Fibroblast of peridontal ligament (primary cell): ENCODE measurements at regions not wholly inside any gene's neighbourhood (a gene's known extent, or its start where the extent isn't known, plus 50 kb on each side); places are given as distances from the start of the nearest gene placed in this dataset.

Experiments used
- DNase-seq: peaks from one replicate; pipeline ENCODE4 v3.0.0-alpha.2; 2010; ENCODE audit errors: extremely low read depth

DNA sequence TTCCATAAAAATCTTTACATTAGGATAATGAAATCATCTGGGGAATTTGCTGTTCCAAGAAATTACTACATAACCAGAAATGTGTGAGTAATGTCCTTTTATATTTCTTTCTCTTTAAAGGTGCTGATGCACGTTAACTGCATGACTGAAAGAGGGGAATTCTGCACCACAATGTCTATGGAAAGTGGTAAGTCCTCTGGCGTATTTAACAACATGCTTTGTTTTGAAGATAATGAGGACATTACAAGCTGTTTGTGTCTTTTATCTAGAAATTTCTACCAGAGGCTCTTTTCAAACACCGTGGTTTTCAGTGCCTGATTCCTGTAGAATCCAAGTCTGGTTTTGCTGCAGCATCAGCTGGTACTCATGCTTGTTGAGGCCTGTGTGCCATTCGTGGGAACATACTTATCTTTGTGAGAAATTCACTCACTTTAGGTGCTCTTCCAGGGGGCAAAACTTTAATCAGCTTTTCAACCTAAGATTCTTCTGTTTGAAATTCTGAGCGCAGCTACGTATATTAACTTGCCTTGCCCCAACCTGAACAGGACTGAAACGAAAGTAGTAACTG, 257.2 kb downstream of the PDHA2 start:
- DNase-seq: peak; percentile 3

GRCh38 chr4:96097693-96098092, 257.8 kb downstream of the PDHA2 start:
- DNase-seq: no peak

DNA sequence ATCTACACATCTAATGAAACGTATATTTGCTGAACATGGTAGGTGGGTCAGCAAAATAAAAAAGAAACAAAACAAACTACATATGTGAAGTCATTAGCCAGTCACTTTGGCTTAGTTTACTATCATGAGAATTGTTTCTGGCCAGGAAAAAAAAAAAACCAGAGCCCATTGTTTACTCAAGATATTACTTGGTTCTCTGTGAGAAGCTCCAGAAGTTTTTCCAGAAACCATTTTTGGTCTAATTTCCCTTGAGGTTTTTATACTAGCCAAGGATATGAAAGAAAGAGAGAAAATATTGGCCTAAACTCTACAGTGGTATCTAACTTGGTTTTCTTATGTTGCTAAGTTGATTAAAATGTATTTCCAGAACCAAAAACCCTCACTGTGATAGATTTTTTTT, 259.1 kb downstream of the PDHA2 start:
- DNase-seq: peak; percentile 11

GRCh38 chr4:96102541-96103026, 262.7 kb downstream of the PDHA2 start:
- peak; percentile 35 for DNase-seq

DNA sequence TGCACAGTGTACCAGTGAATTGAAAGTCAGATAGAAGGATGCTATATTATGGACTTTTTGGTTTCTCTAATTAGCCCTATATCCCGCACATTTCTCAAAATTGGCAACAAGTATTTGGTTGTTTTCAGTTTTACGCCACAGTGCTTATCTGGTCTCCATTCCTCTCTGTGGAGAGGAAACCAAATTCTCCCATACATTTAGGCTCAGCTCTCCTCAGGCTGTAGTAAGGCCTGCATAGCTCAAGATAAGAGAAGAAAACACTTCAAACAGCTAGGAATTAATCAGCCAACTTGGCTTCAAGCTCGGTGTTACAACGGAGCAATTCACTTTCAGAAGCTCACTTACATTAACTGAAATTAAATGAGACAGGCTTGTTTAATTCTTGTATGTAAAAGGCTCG, 263.2 kb downstream of the PDHA2 start:
- no peak for DNase-seq

DNA sequence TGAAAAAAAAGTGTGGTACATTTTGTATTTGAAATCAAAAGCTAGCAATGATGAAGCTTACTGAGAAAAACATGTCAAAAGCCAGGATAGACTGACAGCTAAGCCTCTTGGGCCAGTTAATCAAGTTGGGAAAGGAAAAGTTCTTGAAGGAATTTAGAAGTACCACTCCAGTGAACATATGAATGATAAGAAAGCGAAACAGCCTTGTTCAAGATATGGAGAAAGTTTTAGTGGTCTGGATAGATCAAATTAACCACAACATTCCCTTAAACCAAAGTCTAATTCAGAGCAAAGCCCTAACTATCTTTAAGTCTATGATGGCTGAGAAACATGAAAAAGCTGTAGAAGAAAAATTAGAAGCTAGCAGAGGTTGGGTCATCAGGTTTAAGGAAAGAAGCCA, 268.3 kb downstream of the PDHA2 start:
- DNase-seq: no peak

DNA sequence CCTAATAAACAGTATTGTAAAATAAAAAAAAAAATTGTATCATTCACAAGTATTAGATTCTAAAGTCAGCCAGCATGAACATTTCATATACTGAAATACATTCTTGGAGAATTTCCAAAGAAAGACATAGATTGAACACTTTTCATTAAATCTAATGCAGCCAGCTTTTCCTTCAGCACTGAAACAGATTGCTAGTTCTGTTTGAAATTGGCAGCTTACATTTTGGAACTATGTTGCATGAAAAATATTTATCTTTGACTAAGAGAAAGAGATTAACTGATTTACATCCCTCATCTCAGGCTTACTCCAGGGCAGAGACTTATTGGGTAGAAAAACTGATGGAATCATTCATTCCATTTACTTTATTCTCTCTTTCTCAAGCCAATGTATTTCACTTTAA, 272.7 kb downstream of the PDHA2 start:
- no peak for DNase-seq

DNA sequence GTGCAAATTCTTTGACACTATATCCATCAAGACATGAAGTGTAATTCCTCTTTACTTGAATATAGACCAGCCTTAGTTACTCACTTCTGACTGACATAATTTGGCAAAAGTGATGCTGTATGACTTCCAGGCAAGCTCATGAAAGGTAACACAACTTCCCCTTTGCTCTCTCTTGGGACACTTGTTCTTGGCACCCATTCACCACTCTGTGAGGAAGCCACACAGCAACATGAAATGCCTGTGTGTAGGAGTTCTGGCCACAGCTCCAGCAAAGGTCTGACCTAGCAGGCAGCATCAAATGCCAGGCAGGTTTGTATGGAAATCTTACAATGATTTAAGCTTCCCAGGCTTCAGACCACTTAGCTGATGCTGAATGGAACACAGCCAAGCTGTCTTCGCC, 280.3 kb downstream of the PDHA2 start:
- DNase-seq: no peak

DNA sequence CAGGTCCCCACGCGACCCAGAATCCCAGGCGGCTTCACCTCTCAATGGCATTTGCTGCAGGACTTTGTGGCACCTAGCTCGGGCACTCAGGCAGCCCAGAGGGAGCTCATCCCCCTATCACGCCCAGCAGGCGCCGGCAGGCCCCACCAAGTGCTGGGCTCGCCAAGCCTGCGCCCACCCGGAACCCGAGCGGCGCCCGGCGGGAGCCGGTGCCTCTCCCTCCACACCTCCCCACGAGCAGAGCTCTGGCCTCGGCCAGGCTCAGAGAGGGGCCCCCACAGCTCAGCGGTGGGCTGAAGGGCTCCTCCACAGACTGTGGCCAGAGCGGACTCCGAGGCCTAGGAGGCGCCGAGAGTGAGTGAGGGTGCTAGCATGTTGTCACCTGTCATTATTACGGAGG, 286.3 kb downstream of the PDHA2 start:
- DNase-seq: no peak

DNA sequence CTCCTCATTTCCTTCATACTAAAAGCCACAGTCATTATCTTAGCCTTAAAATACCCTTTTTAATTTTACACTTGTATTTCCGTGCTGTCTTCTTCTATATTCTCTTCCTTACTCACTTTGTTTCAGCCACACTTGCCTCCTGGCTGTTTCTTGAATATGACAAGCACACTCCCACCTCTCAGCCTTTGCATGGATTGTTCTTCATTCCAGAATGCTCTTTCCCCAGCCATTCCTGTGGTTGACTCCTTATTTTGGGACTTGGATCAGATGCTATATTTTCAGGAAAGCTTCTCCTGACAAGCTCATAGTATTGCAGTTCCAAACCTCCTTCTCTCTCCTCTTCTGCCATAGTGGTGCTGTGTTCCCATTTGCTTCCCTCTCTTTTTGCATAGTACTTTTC, 291.3 kb downstream of the PDHA2 start:
- DNase-seq: no peak

GRCh38 chr4:96134806-96135205, 294.9 kb downstream of the PDHA2 start:
- DNase-seq: no peak

DNA sequence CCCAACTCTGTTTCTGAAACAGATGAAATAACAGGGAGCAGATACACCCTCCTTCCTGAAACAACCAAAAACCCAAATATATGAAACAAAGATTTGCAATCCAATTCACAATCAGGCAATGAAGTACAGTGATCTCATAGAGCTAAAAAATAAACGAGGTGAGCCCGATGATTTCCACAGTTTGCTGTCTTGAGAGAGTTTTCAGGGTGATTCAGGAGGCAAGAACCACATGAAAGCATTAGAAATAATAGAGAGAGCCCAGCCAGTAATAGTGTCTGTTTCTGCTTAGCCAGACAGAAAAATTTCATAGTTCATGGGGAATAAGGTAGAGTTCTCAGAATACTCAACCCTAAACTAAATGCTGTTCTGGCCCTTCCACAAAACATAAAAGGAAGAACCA, 296.2 kb downstream of the PDHA2 start:
- DNase-seq: no peak

- DNase-seq: no peak
These were observed 299.5 kb downstream of the PDHA2 start for GRCh38 chr4:96139251-96139929.

- DNase-seq: peak; percentile 45
These were observed 305.7 kb downstream of the PDHA2 start for GRCh38 chr4:96145601-96146000.

DNA sequence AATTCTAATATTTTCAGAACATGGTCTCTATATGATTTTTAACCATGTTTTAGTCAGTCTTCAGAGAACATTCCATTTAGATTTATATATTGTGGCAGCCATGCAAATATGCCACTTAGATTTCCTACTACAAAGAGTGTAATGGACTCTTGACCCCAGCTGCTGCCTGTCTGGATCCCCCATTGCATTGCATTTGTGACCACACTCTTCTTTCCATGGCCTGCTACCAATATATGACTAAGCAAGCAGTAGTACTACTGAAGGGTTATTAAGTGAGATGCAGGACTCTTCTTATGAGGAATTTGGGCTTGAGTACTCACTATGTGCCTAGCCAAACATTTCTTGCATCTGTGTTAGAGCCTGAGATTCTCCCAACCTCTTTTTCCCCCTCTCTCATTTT, 306.8 kb downstream of the PDHA2 start:
- DNase-seq: peak; percentile 17

GRCh38 chr4:96149894-96150293, 310.0 kb downstream of the PDHA2 start:
- DNase-seq: no peak

- no peak for DNase-seq
These were observed 310.6 kb downstream of the PDHA2 start for GRCh38 chr4:96150466-96150865.

GRCh38 chr4:96152824-96153223, 312.9 kb downstream of the PDHA2 start:
- no peak for DNase-seq

GRCh38 chr4:96154676-96155075, 314.8 kb downstream of the PDHA2 start:
- peak; percentile 35 for DNase-seq

DNA sequence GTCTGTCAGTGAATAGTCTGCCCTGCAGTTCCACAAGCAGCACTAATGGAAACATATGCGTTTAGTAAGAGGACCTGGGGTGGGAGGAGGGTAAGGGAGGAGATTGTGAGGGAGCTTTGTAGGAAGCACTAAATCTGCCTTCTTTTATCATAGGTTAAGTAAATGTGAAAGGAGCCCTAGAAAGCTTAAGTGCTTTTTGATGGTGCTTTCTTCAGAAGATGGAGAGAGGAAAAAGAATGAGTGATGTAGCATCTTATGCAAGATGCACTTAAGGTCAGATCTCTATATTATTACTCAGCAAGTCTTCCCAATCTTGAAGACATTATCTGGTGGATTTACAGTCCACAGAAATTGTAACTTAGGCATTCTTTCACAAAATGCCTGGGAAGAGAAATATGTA, 322.7 kb downstream of the PDHA2 start:
- DNase-seq: peak; percentile 71

DNA sequence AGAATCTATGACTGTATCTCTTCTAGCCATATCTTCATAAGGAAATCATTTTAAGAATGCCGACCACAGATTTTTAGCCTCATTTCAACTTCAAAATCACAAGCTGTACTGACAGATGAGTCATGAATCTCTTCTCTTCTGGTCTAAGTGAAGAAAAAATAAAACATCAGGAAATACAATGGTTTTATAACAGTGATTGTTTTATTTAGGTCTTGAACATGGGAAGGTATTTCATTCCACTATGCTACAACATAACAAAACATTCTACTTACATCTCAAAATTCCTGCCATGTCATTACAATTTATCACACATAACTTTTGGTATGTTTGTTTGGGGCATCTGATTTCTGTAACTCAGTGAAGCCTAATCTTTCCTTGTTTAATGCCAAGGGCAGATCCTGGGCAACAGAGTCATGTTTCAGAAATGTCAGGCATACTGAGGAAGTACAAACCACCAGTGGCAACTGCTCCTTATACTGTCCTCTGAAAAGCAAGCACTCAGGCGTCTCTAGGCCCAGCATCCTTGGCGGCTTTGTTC, 325.0 kb downstream of the PDHA2 start:
- peak; percentile 95 for DNase-seq

- DNase-seq: peak; percentile 40
These were observed 326.9 kb downstream of the PDHA2 start for GRCh38 chr4:96166806-96167205.

DNA sequence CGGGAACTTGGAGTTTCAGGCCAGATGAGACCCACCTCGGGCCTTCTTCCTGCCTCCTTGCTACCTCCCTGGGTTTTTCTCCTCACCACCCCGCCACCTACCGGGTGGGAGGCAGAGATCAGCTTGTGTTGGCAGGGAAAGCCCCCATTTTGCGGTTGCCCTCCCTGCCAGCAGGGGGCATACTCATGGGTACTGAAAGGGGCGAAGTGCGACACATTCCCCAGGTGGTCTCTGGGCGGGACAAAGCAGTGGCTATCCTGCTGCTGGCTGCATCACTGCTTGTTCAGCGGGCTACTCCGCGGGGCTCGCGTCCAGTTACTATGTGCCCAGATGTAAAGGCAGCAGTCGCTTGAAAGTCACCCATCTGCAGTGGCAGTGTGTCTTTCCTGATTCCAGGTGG, 330.3 kb downstream of the PDHA2 start:
- no peak for DNase-seq

GRCh38 chr4:96173756-96174155, 333.9 kb downstream of the PDHA2 start:
- no peak for DNase-seq
